GM12892 (cell line): ENCODE measurements at regions not wholly inside any gene's neighbourhood (a gene's known extent, or its start where the extent isn't known, plus 50 kb on each side); places are given as distances from the start of the nearest gene placed in this dataset.

Experiments
- POLR2A ChIP-seq: IDR thresholded peaks from 2 replicates; pipeline ENCODE4 v1.6.1; 2011; ENCODE audit warnings: low read depth, low read length, control low read depth
- TAF1 ChIP-seq: IDR thresholded peaks from 2 replicates; pipeline ENCODE4 v1.6.1; 2011; ENCODE audit warnings: low read depth, mild to moderate bottlenecking, control low read depth, low read length, borderline replicate concordance

DNA sequence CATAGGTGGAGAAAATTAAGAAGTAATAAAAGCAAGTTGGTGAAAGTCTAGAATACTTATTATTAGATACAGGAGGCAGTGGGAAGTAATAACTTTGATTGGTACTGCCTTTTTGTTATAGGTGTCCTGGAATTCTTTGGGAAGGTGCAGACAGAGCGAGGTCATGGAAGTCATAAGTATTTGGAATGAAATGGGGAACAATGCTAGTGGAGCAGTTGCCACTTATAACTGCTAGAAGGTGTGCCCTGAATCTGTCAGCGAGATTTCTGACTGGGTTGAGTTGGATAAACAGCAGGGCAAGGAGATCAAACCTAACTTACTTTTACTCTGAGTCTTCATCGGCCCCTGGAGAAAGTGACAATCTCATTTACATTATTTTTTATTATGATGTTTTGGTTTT, 69.6 kb downstream of the LHX9 start:
- TF ChIP-seq POLR2A: no peak
- TF ChIP-seq TAF1: no peak
